ENCODE measurements at regions not wholly inside any gene's neighbourhood (a gene's known extent, or its start where the extent isn't known, plus 50 kb on each side); places are given as distances from the start of the nearest gene placed in this dataset.
A peak's percentile ranks its signal among the peaks of the same experiment; 100 is the strongest.

DNA sequence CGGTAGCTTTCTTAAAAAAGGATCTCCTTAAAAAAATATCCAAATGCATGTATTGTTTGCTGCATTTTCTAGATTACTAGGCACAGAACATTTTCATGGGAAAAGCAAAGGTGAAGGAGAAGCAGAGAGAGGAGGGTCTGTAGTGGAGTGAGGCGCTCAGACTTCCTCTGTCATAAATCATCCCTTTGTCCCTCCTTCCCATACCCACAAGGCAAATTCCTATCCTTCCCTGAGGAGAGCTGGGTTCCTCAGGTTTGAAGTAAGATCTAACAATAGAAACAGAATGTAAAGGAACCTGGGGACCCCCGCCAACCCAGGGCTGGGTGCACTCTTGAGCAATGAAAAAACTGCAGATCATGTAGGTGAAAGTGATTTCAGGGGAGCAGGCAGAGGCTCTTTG is 149.2 kb upstream of the ANKH start:
- H3K9me3 ChIP-seq, result no peaks in the 10 kb centered on the region
- FAIRE-seq, result no peak
- no peak for DNase-seq
- H3K36me3 ChIP-seq, result no peaks in the 10 kb centered on the region
- no peak overlapping the region for H3K27ac ChIP-seq
- intact Hi-C loops (cut with DNase I), result loop anchor here in 1 of 3 donors (5.0 kb wide), 1 partner anchor 293 kb away; no protein-coding TSS in a partner anchor
- 86 to 94% methylated on average over 3 of the region's 3 CpGs for WGBS, 2 donors
- H3K4me3 ChIP-seq, result no peak overlapping the region
- no peak for ATAC-seq
- no peaks in the 10 kb centered on the region for H3K27me3 ChIP-seq
- H3K4me1 ChIP-seq, result no peaks in the 10 kb centered on the region
- TF ChIP-seq, protein P1, sequence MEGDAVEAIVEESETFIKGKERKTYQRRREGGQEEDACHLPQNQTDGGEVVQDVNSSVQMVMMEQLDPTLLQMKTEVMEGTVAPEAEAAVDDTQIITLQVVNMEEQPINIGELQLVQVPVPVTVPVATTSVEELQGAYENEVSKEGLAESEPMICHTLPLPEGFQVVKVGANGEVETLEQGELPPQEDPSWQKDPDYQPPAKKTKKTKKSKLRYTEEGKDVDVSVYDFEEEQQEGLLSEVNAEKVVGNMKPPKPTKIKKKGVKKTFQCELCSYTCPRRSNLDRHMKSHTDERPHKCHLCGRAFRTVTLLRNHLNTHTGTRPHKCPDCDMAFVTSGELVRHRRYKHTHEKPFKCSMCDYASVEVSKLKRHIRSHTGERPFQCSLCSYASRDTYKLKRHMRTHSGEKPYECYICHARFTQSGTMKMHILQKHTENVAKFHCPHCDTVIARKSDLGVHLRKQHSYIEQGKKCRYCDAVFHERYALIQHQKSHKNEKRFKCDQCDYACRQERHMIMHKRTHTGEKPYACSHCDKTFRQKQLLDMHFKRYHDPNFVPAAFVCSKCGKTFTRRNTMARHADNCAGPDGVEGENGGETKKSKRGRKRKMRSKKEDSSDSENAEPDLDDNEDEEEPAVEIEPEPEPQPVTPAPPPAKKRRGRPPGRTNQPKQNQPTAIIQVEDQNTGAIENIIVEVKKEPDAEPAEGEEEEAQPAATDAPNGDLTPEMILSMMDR (IDR thresholded peaks at IDR 0.05), result no peak

DNA sequence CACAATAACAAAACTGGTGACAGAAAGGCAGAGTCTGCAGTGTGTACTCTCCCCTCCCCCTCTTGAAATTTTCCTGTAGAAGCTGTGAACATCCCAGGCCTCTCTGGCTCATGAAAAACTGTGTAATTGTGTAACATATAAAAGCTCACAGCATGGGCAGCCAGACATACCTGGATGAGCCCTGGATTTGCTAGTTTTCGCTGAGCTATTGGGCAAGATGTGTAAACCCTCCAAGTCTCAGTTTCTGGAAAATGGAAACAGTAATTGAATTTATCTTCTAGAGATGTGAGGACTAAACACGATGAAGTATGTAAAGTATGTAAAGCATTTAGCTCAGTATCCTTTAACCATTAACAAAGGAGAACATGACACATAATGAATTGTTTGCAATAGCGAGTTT is 143.2 kb upstream of the ANKH start:
- FAIRE-seq (no peak), ATAC-seq (no peak)

DNA sequence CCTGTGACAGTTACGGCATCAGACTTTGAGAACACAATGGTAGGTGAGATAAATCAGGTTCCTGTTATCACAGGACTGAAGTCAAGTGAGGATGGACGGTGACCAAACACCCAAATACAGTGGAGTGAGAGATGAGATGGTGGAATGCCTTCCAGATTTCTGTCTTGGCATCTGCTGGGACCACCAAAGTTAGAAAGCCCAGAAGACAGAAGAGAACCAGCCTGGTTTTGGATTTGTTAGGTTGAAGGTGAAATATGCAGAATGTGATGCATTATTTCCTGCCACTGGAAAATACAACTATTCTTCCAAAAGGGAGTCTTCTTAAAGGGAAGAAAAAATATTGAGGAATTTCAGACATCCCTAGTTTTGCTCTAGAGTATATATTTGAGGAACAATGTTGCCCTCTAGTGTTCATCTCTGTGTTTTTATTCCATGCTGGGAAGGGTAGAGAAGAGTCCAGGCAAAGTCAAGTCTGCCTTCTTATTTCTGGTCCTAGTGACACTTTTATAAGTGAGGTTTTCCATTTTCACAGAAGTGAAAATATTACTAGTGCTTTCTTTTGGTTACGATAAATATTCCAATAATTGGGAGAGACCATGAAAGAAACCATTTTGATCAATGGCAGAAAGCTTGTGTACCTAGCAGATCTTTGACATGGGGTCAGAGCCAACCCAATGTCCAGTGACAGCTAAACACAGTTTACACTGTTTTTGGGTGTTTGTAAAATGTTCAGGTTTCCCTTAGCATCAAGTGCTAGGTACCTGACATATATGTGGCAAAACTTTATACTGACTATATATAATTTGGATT is 142.3 kb upstream of the ANKH start:
- ATAC-seq, result peak; percentile 68 to 90 (median 84)
- WGBS, 2 donors, result 37 to 42% methylated on average over 3 of the region's 3 CpGs
- intact Hi-C loops (cut with DNase I), result loop anchor here in 1 of 3 donors (10.0 kb wide), 1 partner anchor 279 kb away; no protein-coding TSS in a partner anchor
- H3K27ac ChIP-seq, result no peak overlapping the region
- H3K4me1 ChIP-seq, result peaks cover 13 to 16% (median 16%) of the 10 kb centered on the region in 3 donors
- H3K9me3 ChIP-seq, result no peaks in the 10 kb centered on the region
- H3K4me3 ChIP-seq, result no peak overlapping the region
- no peaks in the 10 kb centered on the region for H3K36me3 ChIP-seq
- FAIRE-seq, result peak; percentile 71
- no peaks in the 10 kb centered on the region for H3K27me3 ChIP-seq
- peak in 1 of 6 donors; percentile 18 for DNase-seq
- TF ChIP-seq, protein P1 (IDR thresholded peaks at IDR 0.05), result peak; percentile 37 to 63 (median 56)

More for the DNA sequence above, 143.2 kb upstream of the ANKH start:
- H3K9me3 ChIP-seq, result no peaks in the 10 kb centered on the region
- intact Hi-C loops (cut with DNase I), result loop anchor here in 1 of 3 donors (10.0 kb wide), 1 partner anchor 280 kb away; no protein-coding TSS in a partner anchor
- H3K27me3 ChIP-seq, result no peaks in the 10 kb centered on the region
- H3K27ac ChIP-seq, result no peak overlapping the region
- H3K36me3 ChIP-seq, result no peaks in the 10 kb centered on the region
- TF ChIP-seq, protein P1 (IDR thresholded peaks at IDR 0.05), result no peak
- 33 to 36% methylated on average over 3 of the region's 3 CpGs for WGBS, 2 donors
- no peak for DNase-seq
- no peak overlapping the region for H3K4me3 ChIP-seq
- H3K4me1 ChIP-seq, result peaks cover 3 to 7% (median 7%) of the 10 kb centered on the region in 3 donors

DNA sequence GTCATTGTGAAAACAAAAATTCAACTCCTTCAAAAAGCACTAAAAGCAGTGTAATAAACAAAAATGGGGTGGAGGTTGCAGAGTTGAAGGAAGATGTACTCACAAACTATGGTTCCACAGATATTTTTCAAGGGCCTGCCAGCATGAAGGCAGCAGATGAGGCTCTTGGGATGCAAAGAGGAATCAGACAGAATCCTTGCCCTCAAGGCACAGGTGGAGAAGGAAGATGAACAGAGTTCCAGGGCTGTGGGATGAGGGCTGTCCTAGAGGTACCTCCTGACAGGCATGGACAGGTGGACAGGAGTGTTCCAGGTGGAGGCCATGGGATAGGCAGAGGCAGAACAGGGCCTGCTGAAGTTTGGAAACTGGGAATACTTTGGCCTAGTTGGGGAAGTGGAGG is 140.5 kb upstream of the ANKH start:
- intact Hi-C loops (cut with DNase I), result loop anchor here in 1 of 3 donors (10.0 kb wide), 1 partner anchor 277 kb away; no protein-coding TSS in a partner anchor
- TF ChIP-seq, protein P1 (IDR thresholded peaks at IDR 0.05), result no peak
- no peak for ATAC-seq
- H3K36me3 ChIP-seq, result no peaks in the 10 kb centered on the region
- H3K27ac ChIP-seq, result no peak overlapping the region
- H3K4me1 ChIP-seq, result peaks cover 14 to 25% (median 22%) of the 10 kb centered on the region in 3 donors
- no peak for FAIRE-seq
- DNase-seq, result no peak
- H3K4me3 ChIP-seq, result no peak overlapping the region
- H3K27me3 ChIP-seq, result no peaks in the 10 kb centered on the region
- no peaks in the 10 kb centered on the region for H3K9me3 ChIP-seq

DNA sequence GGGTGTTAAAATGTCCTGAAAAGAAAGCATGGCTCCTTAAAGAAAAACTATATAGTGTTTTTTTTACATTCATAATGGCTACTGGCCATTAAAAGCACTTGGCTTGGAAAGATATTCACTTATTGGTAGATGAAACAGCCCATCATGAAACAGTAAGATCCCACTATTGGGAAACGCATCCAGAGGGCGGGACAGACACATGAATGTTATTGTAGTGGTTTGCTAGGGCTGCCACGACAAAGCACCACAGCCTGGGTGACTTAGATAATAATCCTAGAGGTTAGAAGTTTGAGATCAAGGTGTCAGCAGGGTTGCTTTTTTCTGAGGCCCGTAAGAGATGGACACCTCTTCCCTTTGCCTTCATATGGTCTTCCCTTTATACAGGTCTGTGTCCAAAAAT is 139.4 kb upstream of the ANKH start:
- 87 to 92% methylated on average over 4 of the region's 4 CpGs for WGBS, 2 donors
- peaks cover 14 to 25% (median 22%) of the 10 kb centered on the region in 3 donors for H3K4me1 ChIP-seq
- no peak overlapping the region for H3K4me3 ChIP-seq
- H3K27ac ChIP-seq, result no peak overlapping the region
- ATAC-seq (no peak), DNase-seq (no peak), FAIRE-seq (no peak)
- TF ChIP-seq, protein P1 (IDR thresholded peaks at IDR 0.05), result no peak
- no peaks in the 10 kb centered on the region for H3K9me3 ChIP-seq
- no peaks in the 10 kb centered on the region for H3K36me3 ChIP-seq
- intact Hi-C loops (cut with DNase I), result loop anchor here in 1 of 3 donors (10.0 kb wide), 1 partner anchor 276 kb away; no protein-coding TSS in a partner anchor
- H3K27me3 ChIP-seq, result no peaks in the 10 kb centered on the region
